Brain microvascular endothelial cell (primary cell): ENCODE measurements at regions not wholly inside any gene's neighbourhood (a gene's known extent, or its start where the extent isn't known, plus 50 kb on each side); places are given as distances from the start of the nearest gene placed in this dataset.
"Not testable (repeated sequence)": the region's sequence is repeated elsewhere in the genome, so short reads cannot be mapped to it uniquely, and the experiment has no call there.

Experiments used
- DNase-seq: peaks from one replicate; pipeline ENCODE4 v3.0.0-alpha.2; 2020
- H3K27ac ChIP-seq: fragments of 250-450 bp; sonication (Bioruptor Pico); 2 replicates; pipeline ENCODE4 v1.5.1; 2020; ENCODE audit warnings: mild to moderate bottlenecking, moderate library complexity
- H3K27me3 ChIP-seq: fragments of 250-450 bp; sonication (Bioruptor Pico); replicated peaks from 2 replicates; pipeline ENCODE4 v1.5.1; 2020; ENCODE audit warnings: mild to moderate bottlenecking
- H3K36me3 ChIP-seq: fragments of 250-450 bp; sonication (Bioruptor Pico); replicated peaks from 2 replicates; pipeline ENCODE4 v1.5.1; 2020; ENCODE audit warnings: mild to moderate bottlenecking
- H3K4me3 ChIP-seq: 2 replicates; pipeline ENCODE4 v1.5.1; 2011; ENCODE audit warnings: low read depth, mild to moderate bottlenecking, control low read depth, low read length, moderate library complexity
- CTCF ChIP-seq: IDR thresholded peaks from 2 replicates; pipeline ENCODE4 v1.5.1; 2011; ENCODE audit warnings: low read depth, mild to moderate bottlenecking, moderate library complexity, low read length, control low read depth, inconsistent platforms; ENCODE audit errors: missing control alignments
- in situ Hi-C: cut with HindIII; loops from 2 replicates; pipeline ENCODE4 v1.10.0; 2017; ENCODE audit warnings: low sequenced_read_pairs, low pct_ligation_motif_present

GRCh38 chr1:170448661-170449158, 83.3 kb upstream of the GORAB start:
- Histone ChIP-seq H3K36me3 (no peaks in the 10 kb centered on the region), H3K4me3 (no peak overlapping the region), H3K27ac (no peak overlapping the region), H3K27me3 (no peaks in the 10 kb centered on the region)
- TF ChIP-seq CTCF = no peak
- in situ Hi-C loops = no loop called here
- DNase-seq = no peak

GRCh38 chr1:170457325-170458050, 74.5 kb upstream of the GORAB start:
- DNase-seq = peak; percentile 10

GRCh38 chr1:170460001-170460400, 72.0 kb upstream of the GORAB start:
- Histone ChIP-seq H3K4me3 (no peak overlapping the region), H3K27me3 (no peaks in the 10 kb centered on the region), H3K36me3 (no peaks in the 10 kb centered on the region), H3K27ac (no peak overlapping the region)
- DNase-seq = no peak
- no peak for TF ChIP-seq CTCF
- in situ Hi-C loops = no loop called here

More at GRCh38 chr1:170457325-170458050, 74.5 kb upstream of the GORAB start:
- H3K4me3 ChIP-seq, H3K36me3 ChIP-seq, H3K27me3 ChIP-seq, H3K27ac ChIP-seq, in situ Hi-C loops: not testable (repeated sequence)
- TF ChIP-seq CTCF = peak; percentile 44

GRCh38 chr1:170460414-170461155, 71.4 kb upstream of the GORAB start:
- H3K36me3 ChIP-seq = no peaks in the 10 kb centered on the region
- H3K27me3 ChIP-seq = no peaks in the 10 kb centered on the region
- TF ChIP-seq CTCF = no peak
- no peak overlapping the region for H3K27ac ChIP-seq
- in situ Hi-C loops = no loop called here
- no peak overlapping the region for H3K4me3 ChIP-seq
- no peak for DNase-seq

- TF ChIP-seq CTCF = no peak
- Histone ChIP-seq H3K27ac (peak overlapping the region; percentile 41), H3K4me3 (no peak overlapping the region), H3K27me3 (no peaks in the 10 kb centered on the region), H3K36me3 (no peaks in the 10 kb centered on the region)
- DNase-seq = no peak
- in situ Hi-C loops = no loop called here
Observed at GRCh38 chr1:170461291-170461747, 70.6 kb upstream of the GORAB start.
